Breast epithelium (tissue), 3 donors: ENCODE measurements at regions not wholly inside any gene's neighbourhood (a gene's known extent, or its start where the extent isn't known, plus 50 kb on each side); places are given as distances from the start of the nearest gene placed in this dataset.

Experiments used
- CTCF ChIP-seq, 3 donors: fragments of 450-650 bp; IDR thresholded peaks; one replicate each; pipeline ENCODE4 v1.5.1; 2016 to 2017; ENCODE audit warnings: antibody characterized with exemption in 3 of 3, mild to moderate bottlenecking in 3 of 3, moderate library complexity in 3 of 3
- POLR2A ChIP-seq: fragments of 450-650 bp; IDR thresholded peaks from one replicate; pipeline ENCODE4 v1.6.1; 2016; ENCODE audit warnings: antibody characterized with exemption, mild to moderate bottlenecking, moderate library complexity
- POLR2AphosphoS5 ChIP-seq, 3 donors: sonication (generic); formaldehyde crosslinking; IDR thresholded peaks; one replicate each; pipeline ENCODE4 v1.6.1; 2017; ENCODE audit warnings: antibody characterized with exemption in 3 of 3

GRCh38 chr10:129043691-129044090 lies 423.4 kb upstream of the MGMT start:
- TF ChIP-seq CTCF (IDR thresholded peaks at IDR 0.05) (no peak), POLR2AphosphoS5 (IDR thresholded peaks at IDR 0.05) (no peak), POLR2A (no peak)
